ENCODE measurements at regions not wholly inside any gene's neighbourhood (a gene's known extent, or its start where the extent isn't known, plus 50 kb on each side); places are given as distances from the start of the nearest gene placed in this dataset.

GRCh38 chr20:62581806-62582205, 60.5 kb upstream of the SLCO4A1 start:
- in situ Hi-C loops (cut with HindIII; ENCODE audit: low pct_unique_long_range_greater_than_20kb, low sequenced_read_pairs) = no loop called here
- TF ChIP-seq JUND (IDR thresholded peaks at IDR 0.05; ENCODE audit: low read depth) = no peak
- DNase-seq (ENCODE audit: low read depth in 1 of 2, low spot score in 1 of 2) = no peak

- TF ChIP-seq JUND (IDR thresholded peaks at IDR 0.05; ENCODE audit: low read depth) = no peak
- DNase-seq (ENCODE audit: low read depth in 1 of 2, low spot score in 1 of 2) = peak; percentile 59 to 66
- in situ Hi-C loops (cut with HindIII; ENCODE audit: low pct_unique_long_range_greater_than_20kb, low sequenced_read_pairs) = no loop called here
Measured at GRCh38 chr20:62583424-62583920, 58.8 kb upstream of the SLCO4A1 start.

GRCh38 chr20:62584671-62585460, 57.4 kb upstream of the SLCO4A1 start:
- in situ Hi-C loops (cut with HindIII; ENCODE audit: low pct_unique_long_range_greater_than_20kb, low sequenced_read_pairs) = no loop called here
- no peak for TF ChIP-seq JUND (IDR thresholded peaks at IDR 0.05; ENCODE audit: low read depth)
- DNase-seq (ENCODE audit: low read depth in 1 of 2, low spot score in 1 of 2) = no peak

GRCh38 chr20:62585461-62585970, 56.8 kb upstream of the SLCO4A1 start:
- DNase-seq (ENCODE audit: low read depth in 1 of 2, low spot score in 1 of 2) = no peak
- in situ Hi-C loops (cut with HindIII; ENCODE audit: low pct_unique_long_range_greater_than_20kb, low sequenced_read_pairs) = no loop called here
- TF ChIP-seq JUND (IDR thresholded peaks at IDR 0.05; ENCODE audit: low read depth) = no peak

GRCh38 chr20:62586799-62587198, 55.5 kb upstream of the SLCO4A1 start:
- TF ChIP-seq JUND (IDR thresholded peaks at IDR 0.05; ENCODE audit: low read depth) = no peak
- no peak for DNase-seq (ENCODE audit: low read depth in 1 of 2, low spot score in 1 of 2)
- in situ Hi-C loops (cut with HindIII; ENCODE audit: low pct_unique_long_range_greater_than_20kb, low sequenced_read_pairs) = no loop called here

- in situ Hi-C loops (cut with HindIII; ENCODE audit: low pct_unique_long_range_greater_than_20kb, low sequenced_read_pairs) = no loop called here
- DNase-seq (ENCODE audit: low read depth in 1 of 2, low spot score in 1 of 2) = peak; percentile 46 to 58
- no peak for TF ChIP-seq JUND (IDR thresholded peaks at IDR 0.05; ENCODE audit: low read depth)
Measured at GRCh38 chr20:62587757-62588402, 54.4 kb upstream of the SLCO4A1 start.

- in situ Hi-C loops (cut with HindIII; ENCODE audit: low pct_unique_long_range_greater_than_20kb, low sequenced_read_pairs) = no loop called here
- no peak for TF ChIP-seq JUND (IDR thresholded peaks at IDR 0.05; ENCODE audit: low read depth)
- no peak for DNase-seq (ENCODE audit: low read depth in 1 of 2, low spot score in 1 of 2)
Measured at GRCh38 chr20:62588458-62589149, 53.7 kb upstream of the SLCO4A1 start.

GRCh38 chr20:62589150-62589498, 53.2 kb upstream of the SLCO4A1 start:
- in situ Hi-C loops (cut with HindIII; ENCODE audit: low pct_unique_long_range_greater_than_20kb, low sequenced_read_pairs) = no loop called here
- no peak for TF ChIP-seq JUND (IDR thresholded peaks at IDR 0.05; ENCODE audit: low read depth)

GRCh38 chr20:62589720-62590119, 52.6 kb upstream of the SLCO4A1 start:
- no peak for DNase-seq (ENCODE audit: low read depth in 1 of 2, low spot score in 1 of 2)
- in situ Hi-C loops (cut with HindIII; ENCODE audit: low pct_unique_long_range_greater_than_20kb, low sequenced_read_pairs) = no loop called here
- no peak for TF ChIP-seq JUND (IDR thresholded peaks at IDR 0.05; ENCODE audit: low read depth)

More at GRCh38 chr20:62589150-62589498, 53.2 kb upstream of the SLCO4A1 start:
- no peak for DNase-seq (ENCODE audit: low read depth in 1 of 2, low spot score in 1 of 2)

GRCh38 chr20:62590309-62591121, 51.8 kb upstream of the SLCO4A1 start:
- in situ Hi-C loops (cut with HindIII; ENCODE audit: low pct_unique_long_range_greater_than_20kb, low sequenced_read_pairs) = no loop called here
- no peak for DNase-seq (ENCODE audit: low read depth in 1 of 2, low spot score in 1 of 2)
- no peak for TF ChIP-seq JUND (IDR thresholded peaks at IDR 0.05; ENCODE audit: low read depth)

- in situ Hi-C loops (cut with HindIII; ENCODE audit: low pct_unique_long_range_greater_than_20kb, low sequenced_read_pairs) = no loop called here
- TF ChIP-seq JUND (IDR thresholded peaks at IDR 0.05; ENCODE audit: low read depth) = no peak
- DNase-seq (ENCODE audit: low read depth in 1 of 2, low spot score in 1 of 2) = no peak
Measured at GRCh38 chr20:62591122-62591468, 51.2 kb upstream of the SLCO4A1 start.

- no peak for TF ChIP-seq JUND (IDR thresholded peaks at IDR 0.05; ENCODE audit: low read depth)
- in situ Hi-C loops (cut with HindIII; ENCODE audit: low pct_unique_long_range_greater_than_20kb, low sequenced_read_pairs) = no loop called here
- DNase-seq (ENCODE audit: low read depth in 1 of 2, low spot score in 1 of 2) = no peak
Measured at GRCh38 chr20:62591591-62591990, 50.7 kb upstream of the SLCO4A1 start.
